Peyer's patch (tissue), 4 donors: ENCODE measurements at regions not wholly inside any gene's neighbourhood (a gene's known extent, or its start where the extent isn't known, plus 50 kb on each side); places are given as distances from the start of the nearest gene placed in this dataset.

Experiments used
- CTCF ChIP-seq, 6 experiments: fragments of 450-650 bp in 4 of 6; fragments of 200-600 bp in 2 of 6; sonication (generic) in 1 of 6; IDR thresholded peaks; one replicate each; pipeline ENCODE4 v1.5.1; 2017 to 2019; ENCODE audit warnings: antibody characterized with exemption in 6 of 6, mild to moderate bottlenecking in 3 of 6, moderate library complexity in 1 of 6
- POLR2A ChIP-seq, 2 donors: fragments of 450-650 bp; IDR thresholded peaks; one replicate each; pipeline ENCODE4 v1.5.1; 2017; ENCODE audit warnings: antibody characterized with exemption in 2 of 2, mild to moderate bottlenecking in 2 of 2, moderate library complexity in 2 of 2

GRCh38 chr11:109770323-109770722 lies 322.9 kb upstream of the ZC3H12C start:
- TF ChIP-seq CTCF (IDR thresholded peaks at IDR 0.05) (no peak), POLR2A (IDR thresholded peaks at IDR 0.05) (no peak)
